ENCODE measurements at regions not wholly inside any gene's neighbourhood (a gene's known extent, or its start where the extent isn't known, plus 50 kb on each side); places are given as distances from the start of the nearest gene placed in this dataset.

DNA sequence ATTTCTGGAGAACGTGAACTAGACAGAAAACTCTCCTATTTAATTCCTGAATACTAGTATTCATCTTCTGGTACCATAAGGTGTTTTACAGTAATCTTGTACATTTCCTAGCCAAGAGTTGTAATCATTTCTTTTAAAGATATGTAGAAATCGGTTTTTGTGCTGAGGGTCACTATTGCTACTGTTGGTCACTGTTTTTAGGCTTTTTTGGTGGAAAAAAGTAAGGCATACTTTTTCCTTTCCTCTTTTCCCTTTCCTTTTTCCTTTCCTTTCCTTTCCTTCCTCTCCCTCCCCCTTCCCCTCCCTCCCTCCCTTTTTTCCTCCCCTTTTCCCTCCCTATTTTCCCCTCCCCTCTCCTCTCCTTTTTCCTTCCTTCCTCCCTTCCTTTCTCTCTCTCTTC, 706.4 kb upstream of the GOT2 start:
- TF ChIP-seq SIN3A (IDR thresholded peaks at IDR 0.05; ENCODE audit: borderline replicate concordance, insufficient read depth, low read length): no peak
- TF ChIP-seq TAF1 (IDR thresholded peaks at IDR 0.05; ENCODE audit: borderline replicate concordance, insufficient read depth, low read length): no peak
- TF ChIP-seq POLR2AphosphoS5 (IDR thresholded peaks at IDR 0.05; ENCODE audit: low read depth, low read length): no peak
- TF ChIP-seq, protein P1, sequence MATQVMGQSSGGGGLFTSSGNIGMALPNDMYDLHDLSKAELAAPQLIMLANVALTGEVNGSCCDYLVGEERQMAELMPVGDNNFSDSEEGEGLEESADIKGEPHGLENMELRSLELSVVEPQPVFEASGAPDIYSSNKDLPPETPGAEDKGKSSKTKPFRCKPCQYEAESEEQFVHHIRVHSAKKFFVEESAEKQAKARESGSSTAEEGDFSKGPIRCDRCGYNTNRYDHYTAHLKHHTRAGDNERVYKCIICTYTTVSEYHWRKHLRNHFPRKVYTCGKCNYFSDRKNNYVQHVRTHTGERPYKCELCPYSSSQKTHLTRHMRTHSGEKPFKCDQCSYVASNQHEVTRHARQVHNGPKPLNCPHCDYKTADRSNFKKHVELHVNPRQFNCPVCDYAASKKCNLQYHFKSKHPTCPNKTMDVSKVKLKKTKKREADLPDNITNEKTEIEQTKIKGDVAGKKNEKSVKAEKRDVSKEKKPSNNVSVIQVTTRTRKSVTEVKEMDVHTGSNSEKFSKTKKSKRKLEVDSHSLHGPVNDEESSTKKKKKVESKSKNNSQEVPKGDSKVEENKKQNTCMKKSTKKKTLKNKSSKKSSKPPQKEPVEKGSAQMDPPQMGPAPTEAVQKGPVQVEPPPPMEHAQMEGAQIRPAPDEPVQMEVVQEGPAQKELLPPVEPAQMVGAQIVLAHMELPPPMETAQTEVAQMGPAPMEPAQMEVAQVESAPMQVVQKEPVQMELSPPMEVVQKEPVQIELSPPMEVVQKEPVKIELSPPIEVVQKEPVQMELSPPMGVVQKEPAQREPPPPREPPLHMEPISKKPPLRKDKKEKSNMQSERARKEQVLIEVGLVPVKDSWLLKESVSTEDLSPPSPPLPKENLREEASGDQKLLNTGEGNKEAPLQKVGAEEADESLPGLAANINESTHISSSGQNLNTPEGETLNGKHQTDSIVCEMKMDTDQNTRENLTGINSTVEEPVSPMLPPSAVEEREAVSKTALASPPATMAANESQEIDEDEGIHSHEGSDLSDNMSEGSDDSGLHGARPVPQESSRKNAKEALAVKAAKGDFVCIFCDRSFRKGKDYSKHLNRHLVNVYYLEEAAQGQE (IDR thresholded peaks at IDR 0.05; ENCODE audit: insufficient read depth in 1 of 2, low read depth in 2 of 2, low read length in 2 of 2): no peak

Data from PFSK-1 (cell line).